ENCODE measurements at regions not wholly inside any gene's neighbourhood (a gene's known extent, or its start where the extent isn't known, plus 50 kb on each side); places are given as distances from the start of the nearest gene placed in this dataset.

GRCh38 chr11:37497326-37497725 lies 899.3 kb upstream of the RAG2 start:
- Histone ChIP-seq H3K4me3 (ENCODE audit: low read depth, low read length) (no peak overlapping the region), H3K27me3 (ENCODE audit: control insufficient read depth, insufficient read depth, low read length) (no peaks in the 10 kb centered on the region), H3K36me3 (ENCODE audit: control insufficient read depth, insufficient read depth, low read length) (no peaks in the 10 kb centered on the region)
- ChIA-PET CTCF (interaction anchor here (1.4 kb wide), 1 partner anchor 17 kb away, joined by 4 read pairs; no protein-coding TSS in a partner anchor), POLR2A (no interaction called here)
- no peak for DNase-seq (ENCODE audit: low read depth)
- no peak for TF ChIP-seq CTCF (IDR thresholded peaks at IDR 0.05; ENCODE audit: insufficient read depth, low read depth, low read length)

- TF ChIP-seq CTCF (IDR thresholded peaks at IDR 0.05; ENCODE audit: insufficient read depth, low read depth, low read length), result no peak
- Histone ChIP-seq H3K27me3 (ENCODE audit: control insufficient read depth, insufficient read depth, low read length) (no peaks in the 10 kb centered on the region), H3K36me3 (ENCODE audit: control insufficient read depth, insufficient read depth, low read length) (no peaks in the 10 kb centered on the region), H3K4me3 (ENCODE audit: low read depth, low read length) (no peak overlapping the region)
- CTCF ChIA-PET, result interaction anchor here (1.2 kb wide), 1 partner anchor 34 kb away, joined by 3 read pairs; no protein-coding TSS in a partner anchor
- POLR2A ChIA-PET, result no interaction called here
- no peak for DNase-seq (ENCODE audit: low read depth)
Measured at GRCh38 chr11:37496201-37496600, 898.2 kb upstream of the RAG2 start.

- H3K4me3 ChIP-seq (ENCODE audit: low read depth, low read length), result no peak overlapping the region
- ChIA-PET CTCF (no interaction called here), POLR2A (no interaction called here)
- no peak for TF ChIP-seq CTCF (IDR thresholded peaks at IDR 0.05; ENCODE audit: insufficient read depth, low read depth, low read length)
- H3K36me3 ChIP-seq (ENCODE audit: control insufficient read depth, insufficient read depth, low read length), result no peaks in the 10 kb centered on the region
- no peak for DNase-seq (ENCODE audit: low read depth)
- H3K27me3 ChIP-seq (ENCODE audit: control insufficient read depth, insufficient read depth, low read length), result no peaks in the 10 kb centered on the region
Measured at GRCh38 chr11:37484298-37484697, 886.3 kb upstream of the RAG2 start.

- POLR2A ChIA-PET, result no interaction called here
Measured at GRCh38 chr11:37483761-37484160, 885.7 kb upstream of the RAG2 start.

GRCh38 chr11:37474889-37475288 lies 876.9 kb upstream of the RAG2 start:
- no peaks in the 10 kb centered on the region for H3K27me3 ChIP-seq (ENCODE audit: control insufficient read depth, insufficient read depth, low read length)
- no peak overlapping the region for H3K4me3 ChIP-seq (ENCODE audit: low read depth, low read length)
- POLR2A ChIA-PET, result no interaction called here
- CTCF ChIA-PET, result no interaction called here
- H3K36me3 ChIP-seq (ENCODE audit: control insufficient read depth, insufficient read depth, low read length), result no peaks in the 10 kb centered on the region
- DNase-seq (ENCODE audit: low read depth), result no peak
- TF ChIP-seq CTCF (IDR thresholded peaks at IDR 0.05; ENCODE audit: insufficient read depth, low read depth, low read length), result no peak

More at GRCh38 chr11:37483761-37484160, 885.7 kb upstream of the RAG2 start:
- no peak for DNase-seq (ENCODE audit: low read depth)
- no peaks in the 10 kb centered on the region for H3K36me3 ChIP-seq (ENCODE audit: control insufficient read depth, insufficient read depth, low read length)
- TF ChIP-seq CTCF (IDR thresholded peaks at IDR 0.05; ENCODE audit: insufficient read depth, low read depth, low read length), result no peak
- H3K4me3 ChIP-seq (ENCODE audit: low read depth, low read length), result no peak overlapping the region
- CTCF ChIA-PET, result no interaction called here
- H3K27me3 ChIP-seq (ENCODE audit: control insufficient read depth, insufficient read depth, low read length), result no peaks in the 10 kb centered on the region
